HepG2 (cell line): ENCODE measurements at regions not wholly inside any gene's neighbourhood (a gene's known extent, or its start where the extent isn't known, plus 50 kb on each side); places are given as distances from the start of the nearest gene placed in this dataset.

Experiments used
- CTCF ChIP-seq: sonication (generic); formaldehyde crosslinking; IDR thresholded peaks from 2 replicates; pipeline ENCODE4 v1.5.0; 2020; ENCODE audit warnings: mild to moderate bottlenecking, missing genetic modification reagents, moderate library complexity
- NR2C2 ChIP-seq: sonication (generic); formaldehyde crosslinking; IDR thresholded peaks from 2 replicates; pipeline ENCODE4 v1.4.0; 2020; ENCODE audit warnings: missing genetic modification reagents, mild to moderate bottlenecking, moderate library complexity, borderline replicate concordance
- POLR2A ChIP-seq, 2 experiments: IDR thresholded peaks; 2 replicates each; pipeline ENCODE4 v1.6.1; 2011; ENCODE audit warnings: low read depth in 2 of 2, low read length in 2 of 2, mild to moderate bottlenecking in 1 of 2, moderate library complexity in 1 of 2; ENCODE audit not compliant: insufficient read depth in 1 of 2
- POLR2AphosphoS5 ChIP-seq: IDR thresholded peaks from 2 replicates; pipeline ENCODE4 v1.6.1; 2012; ENCODE audit warnings: low read depth, low read length
- RORA ChIP-seq: sonication (generic); formaldehyde crosslinking; IDR thresholded peaks from 2 replicates; pipeline ENCODE4 v1.5.0; 2020; ENCODE audit warnings: mild to moderate bottlenecking, missing genetic modification reagents, moderate library complexity
- SOX6 ChIP-seq, 2 experiments: fragments of 450-650 bp in 1 of 2; sonication (generic) in 1 of 2; formaldehyde crosslinking in 1 of 2; IDR thresholded peaks; 2 replicates each; pipeline versions ENCODE4 v1.4.0 to v1.6.1; 2017 to 2020; ENCODE audit warnings: antibody characterized with exemption in 1 of 2, mild to moderate bottlenecking in 1 of 2, missing genetic modification reagents in 1 of 2
- SP5 ChIP-seq: IDR thresholded peaks from 2 replicates; pipeline ENCODE4 v1.6.1; 2016; ENCODE audit warnings: low read depth, borderline replicate concordance
- ZBTB4 ChIP-seq: sonication (generic); formaldehyde crosslinking; IDR thresholded peaks from 2 replicates; pipeline ENCODE4 v1.4.0; 2020; ENCODE audit warnings: missing genetic modification reagents, mild to moderate bottlenecking, borderline replicate concordance
- TF ChIP-seq, protein P1 (sequence below), 2 experiments: IDR thresholded peaks; 2 replicates each; pipeline ENCODE4 v1.6.1; 2011 to 2012; ENCODE audit warnings: low read length in 2 of 2, borderline replicate concordance in 1 of 2, low read depth in 1 of 2, mild to moderate bottlenecking in 1 of 2, moderate library complexity in 1 of 2

GRCh38 chrX:68892651-68893050 is 63.8 kb downstream of the EFNB1 start:
- no peak for TF ChIP-seq ZBTB4 (CRISPR knock-in tag)
- TF ChIP-seq POLR2A (IDR thresholded peaks at IDR 0.05; ENCODE audit: insufficient read depth in 1 of 2, low read depth in 2 of 2, low read length in 2 of 2), result no peak
- no peak for TF ChIP-seq SP5 (CRISPR knock-in tag)
- TF ChIP-seq, protein P1, sequence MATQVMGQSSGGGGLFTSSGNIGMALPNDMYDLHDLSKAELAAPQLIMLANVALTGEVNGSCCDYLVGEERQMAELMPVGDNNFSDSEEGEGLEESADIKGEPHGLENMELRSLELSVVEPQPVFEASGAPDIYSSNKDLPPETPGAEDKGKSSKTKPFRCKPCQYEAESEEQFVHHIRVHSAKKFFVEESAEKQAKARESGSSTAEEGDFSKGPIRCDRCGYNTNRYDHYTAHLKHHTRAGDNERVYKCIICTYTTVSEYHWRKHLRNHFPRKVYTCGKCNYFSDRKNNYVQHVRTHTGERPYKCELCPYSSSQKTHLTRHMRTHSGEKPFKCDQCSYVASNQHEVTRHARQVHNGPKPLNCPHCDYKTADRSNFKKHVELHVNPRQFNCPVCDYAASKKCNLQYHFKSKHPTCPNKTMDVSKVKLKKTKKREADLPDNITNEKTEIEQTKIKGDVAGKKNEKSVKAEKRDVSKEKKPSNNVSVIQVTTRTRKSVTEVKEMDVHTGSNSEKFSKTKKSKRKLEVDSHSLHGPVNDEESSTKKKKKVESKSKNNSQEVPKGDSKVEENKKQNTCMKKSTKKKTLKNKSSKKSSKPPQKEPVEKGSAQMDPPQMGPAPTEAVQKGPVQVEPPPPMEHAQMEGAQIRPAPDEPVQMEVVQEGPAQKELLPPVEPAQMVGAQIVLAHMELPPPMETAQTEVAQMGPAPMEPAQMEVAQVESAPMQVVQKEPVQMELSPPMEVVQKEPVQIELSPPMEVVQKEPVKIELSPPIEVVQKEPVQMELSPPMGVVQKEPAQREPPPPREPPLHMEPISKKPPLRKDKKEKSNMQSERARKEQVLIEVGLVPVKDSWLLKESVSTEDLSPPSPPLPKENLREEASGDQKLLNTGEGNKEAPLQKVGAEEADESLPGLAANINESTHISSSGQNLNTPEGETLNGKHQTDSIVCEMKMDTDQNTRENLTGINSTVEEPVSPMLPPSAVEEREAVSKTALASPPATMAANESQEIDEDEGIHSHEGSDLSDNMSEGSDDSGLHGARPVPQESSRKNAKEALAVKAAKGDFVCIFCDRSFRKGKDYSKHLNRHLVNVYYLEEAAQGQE (IDR thresholded peaks at IDR 0.05; ENCODE audit: borderline replicate concordance in 1 of 2, low read depth in 1 of 2, low read length in 2 of 2), result no peak
- no peak for TF ChIP-seq CTCF (CRISPR knock-in tag)
- TF ChIP-seq SOX6 (IDR thresholded peaks at IDR 0.05), result no peak
- TF ChIP-seq SOX6 (CRISPR knock-in tag; IDR thresholded peaks at IDR 0.05), result no peak
- TF ChIP-seq NR2C2 (CRISPR knock-in tag), result no peak
- no peak for TF ChIP-seq RORA (CRISPR knock-in tag)
- no peak for TF ChIP-seq POLR2AphosphoS5
